ENCODE measurements at regions not wholly inside any gene's neighbourhood (a gene's known extent, or its start where the extent isn't known, plus 50 kb on each side); places are given as distances from the start of the nearest gene placed in this dataset.

GRCh38 chr1:60916199-60916598 is 166.2 kb upstream of the NFIA start:
- Histone ChIP-seq H3K4me1 (ENCODE audit: control insufficient read depth in 1 of 2, insufficient read depth in 2 of 2, low read length in 2 of 2) (no peaks in the 10 kb centered on the region), H3K9ac (ENCODE audit: low read length) (no peak overlapping the region), H3K4me2 (ENCODE audit: low read length) (no peak overlapping the region), H2AFZ (ENCODE audit: low read depth, low read length, poor library complexity, severe bottlenecking) (no peak overlapping the region), H3K4me3 (replicated peaks in 1 of 2; ENCODE audit: low read depth in 1 of 2, low read length in 2 of 2) (no peak overlapping the region), H3K9me3 (ENCODE audit: control insufficient read depth in 1 of 2, insufficient read depth in 1 of 2, low read depth in 1 of 2, low read length in 2 of 2) (no peaks in the 10 kb centered on the region), H4K20me1 (ENCODE audit: insufficient read depth) (no peaks in the 10 kb centered on the region), H3K9me2 (ENCODE audit: insufficient read depth) (no peaks in the 10 kb centered on the region), H3K36me3 (ENCODE audit: control insufficient read depth in 1 of 2, insufficient read depth in 2 of 2, low read length in 2 of 2) (no peaks in the 10 kb centered on the region), H3K27me3 (ENCODE audit: insufficient read depth, low read length) (no peaks in the 10 kb centered on the region), H3K79me2 (ENCODE audit: insufficient read depth, low read length) (no peaks in the 10 kb centered on the region), H3K27ac (ENCODE audit: low read depth, low read length) (no peak overlapping the region)
- RAD21 ChIA-PET (ENCODE audit: low non-redundant PET in 1 of 2, low total read pairs in 2 of 2, uncharacterized antibody in 2 of 2, unreplicated experiment in 2 of 2): no interaction called here
- POLR2A ChIA-PET: no interaction called here
- no TSS peak for BruUV-seq (replicated peaks)
- CTCF ChIA-PET: no interaction called here
- TF ChIP-seq REST (IDR thresholded peaks at IDR 0.05; ENCODE audit: low read depth) (no peak), POLR2A (IDR thresholded peaks at IDR 0.05; ENCODE audit: borderline replicate concordance, extremely low read depth, insufficient read depth, insufficient read length) (no peak), FOSL1 (IDR thresholded peaks at IDR 0.05; ENCODE audit: low read depth) (no peak), JUND (IDR thresholded peaks at IDR 0.05) (no peak), CEBPB (IDR thresholded peaks at IDR 0.05; ENCODE audit: low read depth) (no peak), YY1 (IDR thresholded peaks at IDR 0.05; ENCODE audit: extremely low read depth, insufficient replicate concordance, low read depth, low read length) (no peak), CTCF (IDR thresholded peaks at IDR 0.05 in 2 of 3, conservative IDR thresholded peaks at IDR 0.05 in 1 of 3; ENCODE audit: borderline replicate concordance in 1 of 3, insufficient read depth in 1 of 3, low read depth in 2 of 3, low read length in 2 of 3) (no peak), ZBTB33 (IDR thresholded peaks at IDR 0.05; ENCODE audit: extremely low read depth, insufficient replicate concordance, low read length) (no peak), ELF1 (IDR thresholded peaks at IDR 0.05; ENCODE audit: borderline replicate concordance, low read depth) (no peak), RAD21 (IDR thresholded peaks at IDR 0.05; ENCODE audit: low read depth) (no peak), SRF (IDR thresholded peaks at IDR 0.05; ENCODE audit: low read depth) (no peak), POLR2AphosphoS5 (IDR thresholded peaks at IDR 0.05; ENCODE audit: low read depth, low read length) (no peak), SP1 (IDR thresholded peaks at IDR 0.05; ENCODE audit: low read depth) (no peak), ATF3 (IDR thresholded peaks at IDR 0.05) (no peak), TCF7L2 (IDR thresholded peaks at IDR 0.05; ENCODE audit: borderline replicate concordance, extremely low read depth, insufficient read depth, insufficient read length) (no peak), SIN3A (IDR thresholded peaks at IDR 0.05; ENCODE audit: low read depth) (no peak), ZNF274 (IDR thresholded peaks at IDR 0.05; ENCODE audit: low read depth, low read length) (no peak)
- ATAC-seq (no peak), DNase-seq (ENCODE audit: low read depth, low spot score) (no peak)
- intact Hi-C loops (cut with micrococcal nuclease): no loop called here

All from HCT116 (cell line).